GM12864 (cell line): ENCODE measurements at regions not wholly inside any gene's neighbourhood (a gene's known extent, or its start where the extent isn't known, plus 50 kb on each side); places are given as distances from the start of the nearest gene placed in this dataset.

Source experiments
- DNase-seq: peaks from one replicate; pipeline ENCODE4 v3.0.0-alpha.2; 2011; ENCODE audit warnings: low read depth
- H3K4me3 ChIP-seq: 2 replicates; pipeline ENCODE4 v1.5.1; 2011; ENCODE audit warnings: mild to moderate bottlenecking, low read depth, low read length, control low read depth
- CTCF ChIP-seq: IDR thresholded peaks from 2 replicates; pipeline ENCODE4 v1.5.1; 2011; ENCODE audit warnings: low read depth, mild to moderate bottlenecking, moderate library complexity, low read length, control low read depth, inconsistent platforms; ENCODE audit errors: missing control alignments

- H3K4me3 ChIP-seq, result no peak overlapping the region
- no peak for DNase-seq
- no peak for TF ChIP-seq CTCF
These were observed 160.1 kb downstream of the ERMARD start for GRCh38 chr6:169911264-169912263.

- no peak for TF ChIP-seq CTCF
These were observed 157.7 kb downstream of the ERMARD start for GRCh38 chr6:169909113-169909512.

GRCh38 chr6:169908403-169908933 lies 157.0 kb downstream of the ERMARD start:
- no peak for DNase-seq
- TF ChIP-seq CTCF, result no peak
- H3K4me3 ChIP-seq, result no peak overlapping the region

More at GRCh38 chr6:169909113-169909512, 157.7 kb downstream of the ERMARD start:
- H3K4me3 ChIP-seq, result no peak overlapping the region
- no peak for DNase-seq

GRCh38 chr6:169907419-169908115 lies 156.1 kb downstream of the ERMARD start:
- TF ChIP-seq CTCF, result no peak
- no peak for DNase-seq
- no peak overlapping the region for H3K4me3 ChIP-seq

GRCh38 chr6:169906688-169907418 lies 155.4 kb downstream of the ERMARD start:
- no peak for DNase-seq
- no peak overlapping the region for H3K4me3 ChIP-seq
- no peak for TF ChIP-seq CTCF

GRCh38 chr6:169906004-169906687 lies 154.7 kb downstream of the ERMARD start:
- DNase-seq, result no peak
- TF ChIP-seq CTCF, result no peak
- H3K4me3 ChIP-seq, result no peak overlapping the region
